Activated CD8-positive, alpha-beta memory T cell treated with anti-CD3 and anti-CD28 coated beads, Interleukin-2, amount 50 U/mL, for 4 hours (primary cell): ENCODE measurements at regions not wholly inside any gene's neighbourhood (a gene's known extent, or its start where the extent isn't known, plus 50 kb on each side); places are given as distances from the start of the nearest gene placed in this dataset.
"Not testable (repeated sequence)": the region's sequence is repeated elsewhere in the genome, so short reads cannot be mapped to it uniquely, and the experiment has no call there.

Source experiments
- DNase-seq: peaks from one replicate; pipeline ENCODE4 v3.0.0-alpha.2; 2020

DNA sequence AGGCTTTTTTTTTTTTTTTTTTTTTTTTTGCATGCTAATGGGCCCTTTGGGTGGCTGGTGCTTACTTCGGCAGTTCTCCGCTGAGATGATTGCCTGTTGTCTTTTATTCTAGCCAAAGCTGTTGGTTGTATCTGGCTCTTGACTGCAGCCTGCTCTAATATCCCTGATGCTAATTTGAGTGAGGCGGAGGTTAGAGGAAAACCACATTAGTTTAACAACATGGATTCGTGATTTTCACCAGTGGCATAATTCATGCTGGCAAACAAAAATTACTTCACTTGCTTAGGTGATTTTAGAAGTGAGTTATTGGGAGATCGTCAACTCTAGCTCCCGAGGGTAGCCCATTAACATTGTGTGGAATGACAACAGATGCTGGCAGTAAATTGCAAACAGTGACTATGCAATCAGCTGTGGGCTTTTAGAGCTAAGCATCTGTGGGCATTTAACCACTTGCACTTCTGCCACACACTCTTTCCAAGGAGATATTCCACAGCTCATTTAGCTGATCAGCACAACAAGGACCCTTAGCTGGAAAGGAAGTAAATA is 97.6 kb upstream of the ZDHHC17 start:
- DNase-seq: no peak

DNA sequence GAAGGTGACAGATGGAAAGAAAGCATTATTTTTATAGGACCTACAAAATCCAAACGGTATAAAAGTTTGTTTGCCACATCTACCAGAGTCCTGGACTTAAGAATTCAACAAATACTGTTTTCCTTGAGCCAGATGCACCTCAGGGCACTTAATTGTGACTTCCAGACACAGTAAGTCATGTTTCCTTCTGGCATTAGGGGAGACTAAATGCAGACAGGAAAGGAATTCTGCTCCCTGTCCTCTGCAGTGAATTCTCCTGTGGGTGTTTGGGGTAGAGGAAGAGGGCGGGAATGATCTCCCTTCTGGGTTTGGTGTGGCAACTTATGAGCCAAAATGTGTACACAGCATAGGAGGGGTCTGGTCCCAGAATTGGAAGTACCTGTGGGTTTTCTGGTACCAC is 93.9 kb upstream of the ZDHHC17 start:
- no peak for DNase-seq

DNA sequence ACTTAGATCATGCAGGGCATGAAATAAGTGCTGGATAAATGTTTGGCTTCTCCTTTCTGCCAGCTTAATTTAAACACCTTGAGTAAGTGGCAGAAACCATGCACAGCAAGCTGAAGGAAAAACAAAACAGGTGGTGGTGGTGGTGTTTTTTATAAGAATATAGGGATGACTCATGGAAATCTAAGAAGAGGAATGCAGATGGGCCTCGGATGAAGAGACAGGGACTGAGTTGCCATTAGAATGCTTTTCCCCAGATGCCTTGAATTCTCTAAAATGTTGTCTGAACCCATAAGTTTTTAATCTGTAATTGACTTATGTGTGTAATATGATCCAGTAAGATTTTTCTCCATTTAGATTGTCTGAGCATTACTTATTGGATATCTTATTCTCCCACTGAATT is 93.1 kb upstream of the ZDHHC17 start:
- no peak for DNase-seq

DNA sequence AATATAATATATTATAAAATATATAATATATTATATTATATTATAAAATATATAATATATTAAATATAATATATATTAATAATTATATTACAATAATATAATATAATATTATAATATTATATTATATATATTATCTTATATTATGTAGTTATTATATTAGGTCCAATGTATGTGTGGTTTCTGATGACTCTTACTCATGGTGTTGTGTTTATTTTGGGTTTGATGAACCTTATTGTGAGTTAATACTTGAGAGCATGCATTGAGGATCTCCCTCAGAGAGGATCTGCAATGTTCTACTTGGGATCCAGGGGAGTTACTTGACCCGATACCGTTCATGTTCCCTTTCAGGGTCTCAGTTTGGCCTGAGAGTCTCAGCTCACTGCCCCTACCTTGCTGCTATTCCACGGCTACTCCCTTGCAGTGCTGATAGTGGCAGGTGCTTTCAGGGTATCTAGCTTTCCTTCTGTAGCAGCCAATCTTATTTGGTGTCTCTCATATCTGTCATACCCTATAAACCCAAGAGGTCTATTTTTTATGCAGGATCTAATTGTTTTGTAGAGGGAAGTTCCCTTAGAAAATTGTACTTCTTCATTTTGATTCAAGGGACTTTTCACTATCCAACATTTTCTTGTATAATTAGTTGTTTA is 89.1 kb upstream of the ZDHHC17 start:
- DNase-seq: no peak

DNA sequence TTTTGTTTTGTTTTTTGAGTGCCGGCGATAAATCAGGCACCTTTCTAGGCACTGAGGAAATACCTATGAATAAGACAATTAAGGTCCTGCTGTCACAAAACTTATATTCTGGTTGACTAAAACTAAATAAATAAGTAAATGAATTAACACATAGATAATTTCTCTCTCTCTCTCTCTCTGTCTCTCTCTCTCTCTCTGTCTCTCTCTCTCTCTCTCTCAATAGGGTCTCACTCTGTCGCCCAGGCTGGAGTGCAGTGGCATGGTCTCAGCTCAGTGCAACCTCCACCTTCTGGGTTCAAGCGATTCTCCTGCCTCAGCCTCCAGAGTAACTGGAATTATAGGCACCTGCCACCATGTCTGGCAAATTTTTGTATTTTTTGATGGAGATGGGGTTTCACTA is 87.7 kb upstream of the ZDHHC17 start:
- DNase-seq: not testable (repeated sequence)

DNA sequence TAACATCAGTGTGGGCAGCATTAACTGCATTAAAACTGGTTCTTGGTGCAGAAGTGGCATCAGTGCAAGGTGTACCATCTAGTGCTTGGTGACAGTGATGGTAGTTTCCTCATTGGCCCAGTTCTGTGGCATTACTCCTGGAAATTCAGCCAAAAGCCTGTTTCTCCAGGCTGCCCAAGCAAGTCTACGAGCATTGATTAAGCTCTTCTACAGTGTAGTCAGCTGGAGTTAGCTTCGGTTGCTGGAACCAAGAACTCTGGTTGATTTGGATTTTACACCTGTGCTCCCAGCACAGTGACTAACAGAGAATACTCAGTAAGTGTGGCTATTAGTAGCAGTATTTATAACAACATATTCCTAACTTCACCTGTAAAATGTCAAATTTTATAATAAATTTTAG is 84.9 kb upstream of the ZDHHC17 start:
- no peak for DNase-seq

DNA sequence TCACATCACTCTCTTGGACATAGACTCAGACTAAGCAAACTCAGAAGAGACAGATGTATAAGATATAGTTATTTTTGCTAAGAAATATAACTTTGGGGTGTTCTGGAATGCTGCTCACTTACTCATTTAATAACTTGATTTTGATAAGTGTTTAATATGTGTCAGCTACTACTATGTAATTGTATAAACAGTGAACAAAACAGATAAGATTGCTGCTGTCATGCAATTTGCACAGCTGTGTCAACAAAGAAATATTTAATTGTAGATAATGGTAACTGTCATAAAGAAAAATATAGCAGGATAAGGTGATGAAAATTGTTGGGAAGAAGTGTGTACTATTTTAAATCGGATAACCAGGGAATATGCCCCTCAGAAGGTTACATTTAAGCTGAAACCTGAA is 84.1 kb upstream of the ZDHHC17 start:
- no peak for DNase-seq

DNA sequence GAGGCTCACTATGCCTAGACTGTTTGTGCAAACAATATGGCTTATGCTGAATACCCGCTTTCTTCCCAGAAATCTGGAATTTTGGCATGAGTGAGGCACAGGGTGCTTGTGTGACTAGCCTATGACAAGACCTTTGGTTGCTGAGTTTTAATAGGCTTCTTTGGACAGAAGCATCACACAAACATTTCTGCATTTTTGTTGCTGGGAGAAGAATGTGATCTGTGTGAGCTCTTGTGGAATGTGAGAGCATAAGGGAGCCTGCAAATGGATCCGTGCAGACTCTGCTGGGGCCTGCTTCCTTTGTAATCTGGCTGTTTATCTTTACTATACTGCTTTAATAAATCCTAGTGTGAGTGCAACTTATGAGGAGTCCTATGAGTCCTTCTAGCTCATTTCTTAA is 83.0 kb upstream of the ZDHHC17 start:
- DNase-seq: no peak

DNA sequence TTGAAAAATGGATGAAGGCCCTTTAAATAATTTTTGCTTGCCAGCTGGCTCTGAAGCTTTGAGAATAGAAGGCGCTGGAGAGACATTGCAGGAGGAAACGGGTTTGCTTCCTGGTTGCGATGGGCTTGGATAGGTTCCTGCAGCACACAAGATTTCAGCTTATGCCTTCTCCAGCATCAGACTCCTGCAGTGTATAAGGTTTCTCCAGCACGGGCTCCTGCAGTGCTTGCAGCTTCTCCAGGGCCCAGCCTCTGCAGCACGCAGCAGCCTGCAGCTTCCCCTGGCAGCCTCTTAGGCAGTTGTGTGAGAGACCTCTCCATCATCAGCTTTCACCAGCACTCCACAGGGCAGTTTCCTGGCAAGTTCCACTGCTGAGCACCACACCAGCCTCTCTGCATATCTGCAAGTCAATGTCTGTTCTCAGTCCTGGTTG is 78.7 kb upstream of the ZDHHC17 start:
- DNase-seq: no peak

DNA sequence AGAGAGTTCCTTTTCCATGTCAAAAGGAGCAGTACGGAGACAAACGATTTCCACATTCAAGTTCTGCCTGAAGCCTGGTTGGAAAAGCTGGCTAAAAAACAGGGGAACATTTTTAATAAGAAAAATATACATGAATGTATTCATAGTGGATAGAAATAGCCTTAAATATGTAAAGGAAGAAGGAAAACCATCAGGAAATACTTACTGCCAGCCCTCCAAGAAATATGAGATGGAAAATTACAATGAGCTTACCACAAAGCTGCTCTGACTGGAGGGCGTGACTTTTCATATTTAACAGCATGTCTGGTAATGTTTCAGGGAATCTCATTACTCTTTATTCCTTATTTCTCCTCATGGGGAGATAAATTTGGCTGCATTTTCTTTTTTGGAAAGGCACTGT is 75.9 kb upstream of the ZDHHC17 start:
- DNase-seq: no peak

DNA sequence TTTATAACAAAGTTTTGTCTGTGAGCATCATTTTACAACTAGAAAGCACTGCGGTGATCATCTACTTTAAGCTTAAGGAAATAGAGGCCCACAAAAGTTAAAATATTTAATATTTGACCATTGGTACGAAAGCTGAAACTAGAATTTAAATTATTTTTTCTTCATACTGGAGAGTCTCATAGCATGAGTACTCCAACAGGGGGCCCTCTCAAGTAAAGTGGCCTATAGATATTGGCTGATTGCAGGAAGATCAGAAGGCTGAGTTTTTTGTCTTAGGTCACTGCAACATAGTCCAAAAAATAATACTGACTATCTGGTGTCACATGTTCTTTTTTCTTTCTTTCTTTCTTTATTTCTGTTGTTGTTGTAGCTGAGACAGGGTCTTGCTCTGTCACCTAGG is 75.3 kb upstream of the ZDHHC17 start:
- DNase-seq: no peak

DNA sequence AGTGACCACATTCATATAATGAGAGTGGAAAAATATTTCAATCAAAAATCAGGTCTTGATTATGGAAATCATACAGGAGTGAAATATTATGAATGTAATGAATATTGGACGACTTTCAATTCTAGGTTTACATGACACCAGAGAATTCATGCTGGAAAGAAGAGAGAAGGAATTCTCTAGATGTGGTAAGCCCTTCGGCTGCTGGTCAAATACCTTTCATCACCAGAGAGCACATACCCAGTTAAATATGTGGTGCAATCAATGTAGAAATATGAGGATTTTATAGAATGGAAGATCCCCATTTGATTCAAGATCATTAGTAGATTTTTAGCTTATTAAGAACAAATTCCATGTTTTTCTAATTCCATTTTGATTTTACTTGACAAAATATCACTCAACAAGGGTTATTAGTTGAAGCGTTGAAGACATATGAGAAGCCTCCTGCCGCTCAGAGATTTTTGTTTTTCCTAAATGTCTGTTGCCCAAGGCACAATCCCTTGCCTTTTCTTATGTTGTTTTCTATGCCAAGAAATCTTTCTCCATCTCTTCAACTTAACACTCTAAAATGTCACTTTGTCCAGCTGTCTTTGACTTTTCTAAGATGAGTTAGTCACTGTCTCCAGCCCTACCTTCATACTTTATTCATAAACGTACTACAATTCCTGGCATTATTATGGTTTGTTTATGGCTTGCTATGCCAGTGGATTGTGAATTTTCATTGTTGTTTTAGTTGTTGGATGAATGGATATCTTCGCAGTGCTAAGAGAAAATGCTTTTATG is 72.8 kb upstream of the ZDHHC17 start:
- DNase-seq: no peak

DNA sequence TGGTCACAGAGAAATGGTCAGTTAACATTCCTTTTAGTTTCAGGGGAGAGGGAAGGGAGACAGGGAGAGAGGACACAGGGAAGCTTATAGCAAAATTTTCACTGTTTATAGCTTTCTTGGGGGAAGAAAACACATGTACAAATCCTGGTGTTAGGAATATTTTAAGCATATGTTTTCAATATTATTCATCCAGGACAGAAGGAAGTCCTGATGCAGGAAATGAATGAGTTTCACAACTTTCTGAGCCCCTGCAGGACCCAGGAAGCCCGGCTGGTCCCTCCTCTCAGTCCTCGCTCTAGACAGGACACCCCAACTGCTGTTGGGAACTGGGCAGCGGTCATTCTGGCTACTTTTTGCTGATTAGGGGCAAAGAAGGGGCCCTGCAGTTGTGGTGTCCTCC is 71.1 kb upstream of the ZDHHC17 start:
- DNase-seq: no peak

DNA sequence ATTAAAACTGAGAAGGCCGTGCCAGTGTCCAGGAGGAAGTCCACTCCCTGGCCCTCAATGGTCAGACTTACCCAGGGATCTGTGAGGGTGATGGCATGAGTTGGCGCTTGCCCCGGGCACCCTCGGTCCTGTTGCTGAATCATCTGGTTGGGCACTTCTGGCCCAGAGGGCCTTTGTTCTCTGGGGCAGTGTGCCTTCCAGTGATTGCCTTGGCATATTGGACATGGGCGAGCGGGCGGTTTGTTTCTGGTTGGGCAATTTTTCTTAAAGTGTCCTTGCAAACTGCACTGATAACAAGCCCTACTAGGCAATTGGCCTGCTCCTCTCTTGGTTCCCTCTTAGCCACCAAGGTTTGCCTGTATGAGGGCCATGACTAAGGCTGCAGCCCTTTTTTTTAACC is 69.5 kb upstream of the ZDHHC17 start:
- no peak for DNase-seq

DNA sequence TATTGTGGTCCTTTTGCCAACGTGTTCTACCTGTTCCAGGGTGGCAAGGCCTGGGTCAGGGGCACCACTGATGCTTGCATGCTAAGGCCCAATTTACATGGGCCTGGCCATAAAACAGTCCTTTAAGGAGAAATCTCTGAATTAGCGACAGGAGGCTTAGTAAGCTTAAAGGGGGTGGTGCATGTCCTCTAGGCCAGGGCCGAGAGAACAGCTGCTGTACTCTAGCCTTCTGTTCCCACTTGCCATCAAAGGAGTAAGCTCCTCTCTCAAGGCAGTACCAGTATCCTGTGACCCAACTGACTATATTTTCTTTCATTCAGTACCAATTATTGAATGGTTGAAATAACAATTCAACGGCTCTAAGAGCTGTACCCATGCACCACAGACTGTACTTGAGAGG is 67.7 kb upstream of the ZDHHC17 start:
- DNase-seq: no peak

DNA sequence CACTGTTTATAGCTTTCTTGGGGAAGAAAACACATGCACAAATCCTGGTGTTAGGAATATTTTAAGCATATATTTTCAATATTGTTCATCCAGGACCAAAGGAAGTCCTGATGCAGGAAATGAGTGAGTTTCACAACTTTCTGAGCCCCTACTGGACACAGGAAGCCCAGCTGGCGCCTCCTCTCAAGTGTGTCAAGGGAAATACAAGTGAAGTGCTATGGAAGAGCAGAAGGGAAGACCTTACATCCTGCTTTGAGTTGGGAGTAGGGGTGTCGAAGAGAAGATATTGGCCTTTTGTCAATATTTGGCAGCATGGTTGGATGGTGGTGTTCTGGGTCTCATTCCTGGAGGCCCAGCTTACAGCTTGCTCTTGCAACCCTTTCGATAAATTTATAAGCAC is 66.1 kb upstream of the ZDHHC17 start:
- DNase-seq: no peak

DNA sequence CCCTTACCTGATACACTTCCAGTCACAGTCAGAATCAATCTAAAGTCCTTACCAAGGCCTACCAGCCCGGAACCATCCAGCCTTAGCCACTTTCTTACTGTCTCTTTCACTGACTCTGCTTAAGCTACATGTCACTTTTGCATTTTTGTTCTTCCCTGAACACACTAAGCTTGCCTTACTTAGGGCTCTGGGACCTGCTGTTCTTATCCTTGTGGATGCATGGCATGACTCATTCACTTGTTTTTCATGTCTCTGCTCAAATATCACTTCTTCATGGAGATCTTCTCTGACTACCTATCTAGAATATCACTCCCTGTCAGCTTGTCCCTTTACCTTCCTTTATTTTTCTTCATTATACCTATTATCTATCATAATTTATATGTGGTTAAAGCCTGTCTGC is 65.6 kb upstream of the ZDHHC17 start:
- no peak for DNase-seq

DNA sequence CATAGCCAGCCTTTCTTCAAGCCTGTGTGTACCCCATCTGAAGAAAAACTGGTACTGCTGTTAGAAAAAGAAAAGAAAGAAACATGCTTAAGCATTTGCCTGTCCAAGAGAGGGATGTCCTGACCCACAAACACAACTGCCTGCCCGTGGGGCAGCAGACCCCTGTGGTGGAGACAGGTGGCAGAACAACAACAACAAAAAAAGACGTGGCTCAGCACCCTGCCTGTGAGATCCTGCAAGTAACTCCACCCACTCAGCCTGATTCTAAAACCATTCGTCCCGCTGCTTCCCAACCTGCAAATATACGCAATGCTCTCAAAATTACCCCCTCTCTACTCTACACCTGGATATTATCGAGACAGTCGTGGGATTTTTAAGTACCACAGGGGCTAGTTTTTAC is 64.9 kb upstream of the ZDHHC17 start:
- DNase-seq: no peak

DNA sequence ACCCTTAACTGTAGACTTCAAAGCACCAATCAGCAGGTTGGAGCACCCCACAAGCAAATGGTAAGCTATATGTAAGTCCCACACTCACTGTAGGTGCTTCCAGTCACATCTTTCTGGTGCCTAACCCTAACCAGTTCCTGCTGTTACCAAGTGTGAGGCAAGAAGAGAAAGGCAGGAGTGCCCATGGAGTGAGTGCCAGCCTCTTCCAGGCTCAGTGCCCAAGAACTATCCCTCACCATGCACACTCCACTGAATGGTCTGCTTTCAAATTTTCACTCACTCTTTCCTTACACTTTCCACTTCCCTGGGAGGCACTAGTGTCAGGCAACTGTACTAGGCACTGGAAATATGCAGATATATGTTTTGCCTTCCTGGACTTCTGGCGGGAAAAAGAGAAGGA is 62.2 kb upstream of the ZDHHC17 start:
- DNase-seq: no peak

DNA sequence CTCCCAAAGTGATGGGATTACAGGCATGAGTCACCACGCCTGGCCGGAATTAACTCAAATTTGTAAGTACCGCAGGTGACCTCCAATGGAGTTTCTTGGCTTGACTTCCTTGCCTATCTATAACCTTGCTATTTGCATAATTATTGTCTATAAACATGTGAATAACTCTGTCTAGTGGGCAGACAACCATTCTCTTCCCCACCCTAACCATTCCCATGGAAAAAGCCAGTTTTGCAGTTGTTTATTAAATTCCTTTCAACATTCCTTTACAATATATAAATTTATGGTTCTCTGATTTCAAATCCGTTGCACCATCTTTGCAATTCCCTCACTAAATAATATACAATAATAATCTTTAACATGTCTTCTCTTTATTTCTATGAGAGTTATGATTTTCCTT is 61.0 kb upstream of the ZDHHC17 start:
- no peak for DNase-seq

DNA sequence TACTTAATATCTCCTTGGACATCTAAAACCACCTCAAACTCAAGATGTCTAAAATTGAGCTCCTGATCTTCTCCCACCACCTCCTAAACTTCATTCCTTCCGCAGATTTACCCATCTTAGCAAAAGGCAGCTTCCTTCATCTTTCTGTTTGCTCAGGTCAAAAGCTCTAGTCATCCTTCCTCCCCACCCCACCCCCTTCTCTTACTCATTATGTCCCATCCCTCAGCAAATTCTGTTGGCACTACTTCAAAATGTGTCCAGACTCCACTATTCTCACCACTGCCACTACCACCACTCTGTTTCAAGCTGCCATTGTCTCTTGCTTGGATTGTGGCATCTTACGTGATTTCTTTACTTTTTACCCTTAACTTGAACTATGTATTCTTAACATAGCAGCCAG is 59.2 kb upstream of the ZDHHC17 start:
- no peak for DNase-seq

DNA sequence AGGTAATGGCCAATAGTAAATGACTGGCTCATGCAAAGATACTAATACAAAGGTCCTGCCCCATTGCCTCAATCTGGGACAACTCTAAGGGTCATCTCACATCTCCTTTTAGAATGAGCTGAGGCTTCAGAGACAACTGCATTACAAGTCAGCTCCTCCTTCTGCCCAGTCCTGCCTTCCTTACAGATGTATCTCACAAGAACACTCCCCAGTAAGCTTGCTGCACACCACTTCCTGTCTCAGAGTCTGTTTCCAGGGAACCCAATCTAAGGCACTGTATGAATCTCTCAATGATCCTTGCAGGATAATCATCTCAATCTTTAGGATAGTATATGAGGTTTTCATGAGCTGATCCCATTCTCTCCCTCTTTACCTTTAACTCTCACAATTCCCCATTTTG is 57.8 kb upstream of the ZDHHC17 start:
- no peak for DNase-seq

DNA sequence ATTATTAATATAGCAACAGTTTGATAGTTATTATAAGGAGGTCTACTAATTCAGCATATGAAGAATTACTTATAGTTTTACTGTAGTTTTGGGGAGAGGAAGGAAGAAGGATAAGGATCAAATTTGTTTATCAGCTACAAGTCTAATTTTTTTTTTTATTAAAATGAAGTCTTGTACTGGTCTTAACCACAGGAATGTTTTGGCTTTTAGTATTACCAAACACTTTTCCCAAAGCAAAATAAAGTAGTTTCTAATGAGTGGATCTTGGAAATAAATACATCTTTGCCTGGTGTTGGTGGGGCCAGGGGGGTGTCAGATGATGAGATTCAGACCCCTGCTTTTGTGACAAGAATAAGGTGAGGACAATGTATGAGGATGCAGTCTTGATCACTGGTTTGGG is 57.2 kb upstream of the ZDHHC17 start:
- DNase-seq: no peak

DNA sequence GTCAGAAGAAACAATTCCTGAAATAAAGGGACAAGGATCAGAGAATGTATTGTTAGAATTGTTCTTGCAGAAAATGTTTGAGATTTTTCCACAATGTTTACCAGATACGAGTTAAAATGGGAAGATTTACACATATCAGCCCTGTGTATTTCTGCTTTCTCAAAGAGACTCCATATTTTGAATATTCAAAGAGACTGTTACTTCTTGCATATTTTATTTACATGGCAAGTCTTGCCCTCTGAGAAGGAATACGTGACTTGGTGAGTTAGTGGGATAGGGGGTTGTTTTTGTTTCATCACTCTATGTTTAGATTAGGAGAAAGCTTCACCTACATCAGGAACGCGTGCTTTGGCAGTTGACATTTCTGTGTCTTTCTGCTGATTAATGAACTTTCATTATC is 56.1 kb upstream of the ZDHHC17 start:
- no peak for DNase-seq

DNA sequence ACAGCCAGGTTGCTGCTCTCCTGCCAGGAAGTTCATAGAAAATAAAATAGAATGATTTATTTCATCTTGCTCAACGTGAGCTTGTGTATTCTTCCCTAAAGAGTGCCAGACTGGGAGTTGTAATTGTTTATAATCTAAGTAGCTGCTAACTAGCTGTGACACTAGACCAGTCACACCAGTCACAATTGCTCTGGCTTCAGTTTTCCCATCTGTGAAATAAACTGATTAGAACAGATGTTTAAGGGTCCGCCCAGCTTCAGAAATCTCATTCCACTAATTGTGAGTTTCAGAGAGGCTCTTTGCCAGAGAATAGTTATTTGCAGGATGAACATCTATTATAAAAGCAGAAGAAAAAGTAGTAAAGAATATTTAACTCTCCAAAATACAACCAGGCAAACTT is 55.6 kb upstream of the ZDHHC17 start:
- DNase-seq: no peak
